H1 (cell line): ENCODE measurements at regions not wholly inside any gene's neighbourhood (a gene's known extent, or its start where the extent isn't known, plus 50 kb on each side); places are given as distances from the start of the nearest gene placed in this dataset.
"Not testable (repeated sequence)": the region's sequence is repeated elsewhere in the genome, so short reads cannot be mapped to it uniquely, and the experiment has no call there.

Source experiments
- CTCF ChIA-PET: fragments of 300-600 bp; sonication (Branson Sonifier 250); formaldehyde crosslinking; loops from one replicate; lab custom pipeline; 2021; ENCODE audit not compliant: partially characterized antibody; lab: Charles Lee
- POLR2A ChIA-PET: fragments of 300-600 bp; sonication (Branson Sonifier 250); formaldehyde crosslinking; loops from one replicate; lab custom pipeline; 2021; ENCODE audit warnings: inconsistent platforms; ENCODE audit not compliant: partially characterized antibody; lab: Charles Lee
- DNase-seq, 2 experiments: peaks; one replicate each; pipeline versions ENCODE4 v3.0.0 to v3.0.0-alpha.2; 2010 to 2022; ENCODE audit warnings: low spot score in 2 of 2, low read depth in 1 of 2, mixed read lengths in 1 of 2
- FAIRE-seq: peaks from 2 replicates; lab custom pipeline; 2011; peaks lifted over from hg19 to GRCh38; lab: Jason Lieb, UNC
- H2AFZ ChIP-seq: 2 replicates; pipeline ENCODE4 v1.8.1; 2012; ENCODE audit warnings: low read length, inconsistent platforms
- H2AK5ac ChIP-seq: 2 replicates; pipeline ENCODE4 v1.6.1; 2013; ENCODE audit warnings: low read depth, low read length
- H2BK120ac ChIP-seq: replicated peaks from 2 replicates; pipeline ENCODE3; 2013; ENCODE audit warnings: low read depth, low read length, inconsistent platforms
- H2BK12ac ChIP-seq: 2 replicates; pipeline ENCODE4 v1.6.1; 2013; ENCODE audit warnings: low read depth, low read length
- H2BK15ac ChIP-seq: 2 replicates; pipeline ENCODE4 v1.6.1; 2013; ENCODE audit warnings: low read length
- H2BK20ac ChIP-seq: 2 replicates; pipeline ENCODE4 v1.6.1; 2013; ENCODE audit warnings: low read length
- H2BK5ac ChIP-seq: 2 replicates; pipeline ENCODE4 v1.6.1; 2013; ENCODE audit warnings: low read depth, low read length
- H3K14ac ChIP-seq: 2 replicates; pipeline ENCODE4 v1.6.1; 2013; ENCODE audit warnings: inconsistent platforms; ENCODE audit not compliant: insufficient read length
- H3K18ac ChIP-seq: 2 replicates; pipeline ENCODE4 v1.6.1; 2013; ENCODE audit warnings: low read length; ENCODE audit errors: extremely low read depth
- H3K23ac ChIP-seq: 2 replicates; pipeline ENCODE4 v1.6.1; 2013; ENCODE audit warnings: inconsistent platforms; ENCODE audit not compliant: insufficient read length
- H3K23me2 ChIP-seq: 2 replicates; pipeline ENCODE4 v1.6.1; 2013; ENCODE audit warnings: low read depth, low read length
- H3K27ac ChIP-seq: 2 replicates; pipeline ENCODE4 v1.6.1; 2011; ENCODE audit warnings: low read depth, low read length, inconsistent platforms
- H3K27me3 ChIP-seq, 4 experiments: replicated peaks in 1 of 4; 1 replicate in 1 of 4; 2 replicates in 3 of 4; pipeline versions ENCODE4 v1.6.1 to v1.8.1; 2011 to 2013; ENCODE audit warnings: low read length in 3 of 4, mild to moderate bottlenecking in 3 of 4, inconsistent platforms in 2 of 4, mixed read lengths in 2 of 4, moderate library complexity in 1 of 4; ENCODE audit not compliant: control insufficient read depth in 3 of 4, insufficient read depth in 3 of 4; ENCODE audit errors: extremely low read depth in 1 of 4
- H3K36me3 ChIP-seq, 4 experiments: 2 replicates each; pipeline versions ENCODE4 v1.6.1 to v1.8.1; 2011 to 2013; ENCODE audit warnings: mild to moderate bottlenecking in 4 of 4, low read length in 3 of 4, moderate library complexity in 2 of 4, control low read depth in 1 of 4, inconsistent platforms in 1 of 4; ENCODE audit not compliant: insufficient read depth in 4 of 4, control insufficient read depth in 2 of 4
- H3K4ac ChIP-seq: replicated peaks from 2 replicates; pipeline ENCODE3; 2013; ENCODE audit warnings: low read length, low read depth, mixed read lengths, inconsistent platforms; ENCODE audit not compliant: insufficient read length
- H3K4me1 ChIP-seq, 4 experiments: replicated peaks in 1 of 4; 1 replicate in 1 of 4; 2 replicates in 3 of 4; pipeline versions ENCODE4 v1.6.1 to v1.8.1; 2011 to 2013; ENCODE audit warnings: low read length in 3 of 4, inconsistent platforms in 2 of 4, mixed read lengths in 1 of 4; ENCODE audit not compliant: insufficient read depth in 4 of 4, control insufficient read depth in 3 of 4
- H3K4me2 ChIP-seq, 2 experiments: 2 replicates each; pipeline versions ENCODE4 v1.6.1 to v1.8.1; 2011 to 2013; ENCODE audit warnings: low read depth in 2 of 2, low read length in 2 of 2, control low read depth in 1 of 2, inconsistent platforms in 1 of 2, mild to moderate bottlenecking in 1 of 2; ENCODE audit not compliant: insufficient read depth in 1 of 2
- H3K4me3 ChIP-seq, 4 experiments: fragments of 200-600, 300-600 bp in 1 of 4; sonication (generic), shearing (Covaris generic), sonication (Bioruptor Twin) in 1 of 4; 2 replicates each; pipeline versions ENCODE4 v1.5.1 to v1.8.1; 2011 to 2016; ENCODE audit warnings: low read length in 4 of 4, low read depth in 3 of 4, control low read depth in 2 of 4, inconsistent platforms in 2 of 4, mild to moderate bottlenecking in 2 of 4, mixed read lengths in 1 of 4, moderate library complexity in 1 of 4; ENCODE audit not compliant: insufficient read depth in 2 of 4; ENCODE audit errors: extremely low read depth in 1 of 4
- H3K56ac ChIP-seq: replicated peaks from 2 replicates; pipeline ENCODE3; 2013; ENCODE audit warnings: low read depth, mild to moderate bottlenecking, mixed read lengths, low read length, inconsistent platforms; ENCODE audit not compliant: insufficient read length
- H3K79me1 ChIP-seq: 2 replicates; pipeline ENCODE4 v1.6.1; 2013; ENCODE audit warnings: low read depth, low read length, control low read depth
- H3K79me2 ChIP-seq, 2 experiments: 2 replicates each; pipeline versions ENCODE4 v1.6.1 to v1.8.1; 2012 to 2013; ENCODE audit warnings: low read length in 2 of 2, mild to moderate bottlenecking in 2 of 2, inconsistent platforms in 1 of 2; ENCODE audit not compliant: insufficient read depth in 2 of 2, control insufficient read depth in 1 of 2
- H3K9ac ChIP-seq, 4 experiments: replicated peaks in 1 of 4; 1 replicate in 1 of 4; 2 replicates in 3 of 4; pipeline versions ENCODE4 v1.6.1 to v1.8.1; 2011 to 2013; ENCODE audit warnings: low read depth in 3 of 4, low read length in 3 of 4, control low read depth in 2 of 4, mild to moderate bottlenecking in 2 of 4, moderate library complexity in 2 of 4, inconsistent platforms in 1 of 4; ENCODE audit errors: extremely low read depth in 1 of 4
- H3K9me3 ChIP-seq, 2 experiments: 2 replicates each; pipeline versions ENCODE4 v1.6.1 to v1.8.1; 2012 to 2013; ENCODE audit warnings: mild to moderate bottlenecking in 2 of 2, moderate library complexity in 2 of 2, control low read depth in 1 of 2, inconsistent platforms in 1 of 2, low read depth in 1 of 2, low read length in 1 of 2, mixed read lengths in 1 of 2; ENCODE audit not compliant: insufficient read depth in 2 of 2
- H4K20me1 ChIP-seq, 2 experiments: replicated peaks in 1 of 2; 2 replicates each; pipeline versions ENCODE3 to v1.8.1; 2011 to 2013; ENCODE audit warnings: inconsistent platforms in 2 of 2, low read length in 2 of 2, mild to moderate bottlenecking in 1 of 2; ENCODE audit not compliant: insufficient read depth in 2 of 2, control insufficient read depth in 1 of 2
- H4K5ac ChIP-seq: 2 replicates; pipeline ENCODE4 v1.6.1; 2013; ENCODE audit warnings: low read length, low read depth, mixed read lengths, inconsistent platforms; ENCODE audit not compliant: insufficient read length
- H4K8ac ChIP-seq: 2 replicates; pipeline ENCODE4 v1.8.0; 2013; ENCODE audit warnings: mild to moderate bottlenecking, moderate library complexity, low read length, inconsistent platforms; ENCODE audit not compliant: insufficient read depth; ENCODE audit errors: extremely low read depth
- H4K91ac ChIP-seq: replicated peaks from 2 replicates; pipeline ENCODE3; 2013; ENCODE audit warnings: low read length, mixed read lengths, inconsistent platforms; ENCODE audit not compliant: insufficient read length
- WGBS, 2 experiments: shearing (Covaris generic) in 1 of 2; methylation state at CpG; one replicate each; pipeline versions ENCODE4 v1.1.6 to v1.1.7; 2013 to 2015; ENCODE audit warnings: low lambda C conversion rate in 2 of 2, mixed read lengths in 2 of 2, inconsistent platforms in 1 of 2, low coverage in 1 of 2, missing lambda C conversion rate in 1 of 2; ENCODE audit not compliant: insufficient replicate concordance in 2 of 2, insufficient coverage in 1 of 2, insufficient read length in 1 of 2; ENCODE audit errors: extremely low coverage in 1 of 2, missing lambda C conversion rate in 1 of 2; 5-methylcytosine and 5-hydroxymethylcytosine counted together

DNA sequence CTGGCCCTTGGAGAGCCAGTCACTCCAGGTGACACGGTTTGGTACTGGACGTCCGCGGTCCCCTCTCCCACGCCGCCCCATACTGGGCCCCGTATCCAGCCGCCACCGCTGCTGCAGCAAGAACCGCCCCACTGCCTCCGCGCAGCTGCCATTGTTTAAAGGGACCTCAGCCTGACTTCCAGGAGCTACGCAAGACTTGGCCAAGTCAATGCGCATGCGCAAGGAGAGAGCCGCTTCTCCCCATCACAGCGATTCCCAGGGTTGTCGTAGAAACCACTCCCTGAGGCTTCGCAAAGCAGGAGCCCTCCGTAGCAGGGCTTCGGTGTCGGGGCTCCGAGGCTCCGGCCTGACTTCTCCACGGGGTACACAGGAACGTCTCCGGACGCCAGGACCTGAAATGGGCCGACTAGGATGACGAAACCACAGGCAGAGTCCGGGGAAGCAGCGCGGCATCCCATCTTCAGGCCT is 606.2 kb downstream of the KCNJ18 start:
- H3K23ac ChIP-seq, CTCF ChIA-PET, H4K8ac ChIP-seq, H3K14ac ChIP-seq, H3K56ac ChIP-seq, H3K23me2 ChIP-seq, H3K27me3 ChIP-seq, H3K79me1 ChIP-seq, H2BK5ac ChIP-seq, H2BK120ac ChIP-seq, H3K4ac ChIP-seq, H3K9ac ChIP-seq, POLR2A ChIA-PET, H2AFZ ChIP-seq, H4K5ac ChIP-seq, H4K91ac ChIP-seq, H3K4me1 ChIP-seq, H2BK12ac ChIP-seq, H3K79me2 ChIP-seq, H3K4me2 ChIP-seq, H2BK15ac ChIP-seq, H3K4me3 ChIP-seq, DNase-seq, H4K20me1 ChIP-seq, H2AK5ac ChIP-seq, H3K27ac ChIP-seq, H3K36me3 ChIP-seq, H2BK20ac ChIP-seq, H3K18ac ChIP-seq, FAIRE-seq: not testable (repeated sequence)
- peaks cover 43 to 87% of the 10 kb centered on the region in 2 experiments for H3K9me3 ChIP-seq
- 96% methylated on average over 21 of the region's 33 CpGs; no CpG with 5 or more reads in 1 of the 2 experiments for WGBS, 2 experiments
